ENCODE measurements at regions not wholly inside any gene's neighbourhood (a gene's known extent, or its start where the extent isn't known, plus 50 kb on each side); places are given as distances from the start of the nearest gene placed in this dataset.

GRCh38 chr16:55077266-55077665 is 146.6 kb downstream of the IRX5 start:
- intact Hi-C loops (cut with micrococcal nuclease): no loop called here
- dilution Hi-C loops (cut with MboI; ENCODE audit: extremely low pct_ligation_motif_present, low sequenced_read_pairs): no loop called here
- TF ChIP-seq EZH2 (IDR thresholded peaks at IDR 0.05; ENCODE audit: borderline replicate concordance, low read depth, low read length, severe bottlenecking): no peak
- TF ChIP-seq FOS (IDR thresholded peaks at IDR 0.05; ENCODE audit: borderline replicate concordance, insufficient read depth, low read length): no peak
- Histone ChIP-seq H3K36me3 (ENCODE audit: control insufficient read depth in 2 of 2, extremely low read depth in 1 of 2, insufficient read depth in 2 of 2, low read length in 2 of 2) (no peaks in the 10 kb centered on the region), H3K4me2 (ENCODE audit: insufficient read depth, low read length) (no peak overlapping the region), H3K4me3 (replicated peaks in 1 of 3; ENCODE audit: insufficient read depth in 1 of 3, low read depth in 1 of 3, low read length in 3 of 3) (no peak overlapping the region), H3K4me1 (ENCODE audit: control insufficient read depth, extremely low read depth, insufficient read depth, low read length) (no peaks in the 10 kb centered on the region), H3K27ac (ENCODE audit: insufficient read depth, low read depth, low read length) (no peak overlapping the region), H3K9me3 (replicated peaks; ENCODE audit: control insufficient read depth, insufficient read depth, low read length) (no peaks in the 10 kb centered on the region), H3K9ac (replicated peaks; ENCODE audit: extremely low read depth, insufficient read depth, low read length) (no peak overlapping the region), H2AFZ (ENCODE audit: low read depth, low read length) (no peak overlapping the region), H4K20me1 (replicated peaks; ENCODE audit: control insufficient read depth, extremely low read depth, insufficient read depth, low read length) (no peaks in the 10 kb centered on the region), H3K9me1 (replicated peaks; ENCODE audit: control insufficient read depth, extremely low read depth, insufficient read depth, low read length) (no peaks in the 10 kb centered on the region), H3K79me2 (ENCODE audit: control insufficient read depth, insufficient read depth, low read length) (no peaks in the 10 kb centered on the region), H3K27me3 (ENCODE audit: control insufficient read depth in 2 of 2, insufficient read depth in 2 of 2, low read length in 2 of 2) (no peaks in the 10 kb centered on the region)
- BruUV-seq (replicated peaks): no TSS peak
- FAIRE-seq: no peak
- POLR2A ChIA-PET: no interaction called here
- DNase-seq (ENCODE audit: low read depth, low spot score): no peak
- CTCF ChIA-PET: no interaction called here

GRCh38 chr16:55078153-55078552 is 147.5 kb downstream of the IRX5 start:
- dilution Hi-C loops (cut with MboI; ENCODE audit: extremely low pct_ligation_motif_present, low sequenced_read_pairs): no loop called here
- Histone ChIP-seq H3K27me3 (ENCODE audit: control insufficient read depth in 2 of 2, insufficient read depth in 2 of 2, low read length in 2 of 2) (no peaks in the 10 kb centered on the region), H2AFZ (ENCODE audit: low read depth, low read length) (no peak overlapping the region), H3K9ac (replicated peaks; ENCODE audit: extremely low read depth, insufficient read depth, low read length) (no peak overlapping the region), H3K4me2 (ENCODE audit: insufficient read depth, low read length) (no peak overlapping the region), H3K4me1 (ENCODE audit: control insufficient read depth, extremely low read depth, insufficient read depth, low read length) (no peaks in the 10 kb centered on the region), H4K20me1 (replicated peaks; ENCODE audit: control insufficient read depth, extremely low read depth, insufficient read depth, low read length) (no peaks in the 10 kb centered on the region), H3K36me3 (ENCODE audit: control insufficient read depth in 2 of 2, extremely low read depth in 1 of 2, insufficient read depth in 2 of 2, low read length in 2 of 2) (no peaks in the 10 kb centered on the region), H3K79me2 (ENCODE audit: control insufficient read depth, insufficient read depth, low read length) (no peaks in the 10 kb centered on the region), H3K9me3 (replicated peaks; ENCODE audit: control insufficient read depth, insufficient read depth, low read length) (peaks cover 2% of the 10 kb centered on the region), H3K4me3 (replicated peaks in 1 of 3; ENCODE audit: insufficient read depth in 1 of 3, low read depth in 1 of 3, low read length in 3 of 3) (no peak overlapping the region), H3K9me1 (replicated peaks; ENCODE audit: control insufficient read depth, extremely low read depth, insufficient read depth, low read length) (no peaks in the 10 kb centered on the region), H3K27ac (ENCODE audit: insufficient read depth, low read depth, low read length) (no peak overlapping the region)
- BruUV-seq (replicated peaks): no TSS peak
- POLR2A ChIA-PET: no interaction called here
- CTCF ChIA-PET: no interaction called here
- intact Hi-C loops (cut with micrococcal nuclease): no loop called here
- no peak for DNase-seq (ENCODE audit: low read depth, low spot score)
- no peak for FAIRE-seq
- no peak for TF ChIP-seq MYC (IDR thresholded peaks at IDR 0.05; ENCODE audit: low read depth, low read length)
- TF ChIP-seq POLR2A (IDR thresholded peaks at IDR 0.05; ENCODE audit: low read depth, low read length): no peak
- TF ChIP-seq POLR2AphosphoS5 (IDR thresholded peaks at IDR 0.05; ENCODE audit: insufficient read depth, low read depth, low read length): no peak
- no peak for TF ChIP-seq FOS (IDR thresholded peaks at IDR 0.05; ENCODE audit: borderline replicate concordance, insufficient read depth, low read length)
- TF ChIP-seq GATA2 (IDR thresholded peaks at IDR 0.05; ENCODE audit: insufficient read depth, insufficient read length, low read depth, low read length): no peak
- no peak for TF ChIP-seq JUN (IDR thresholded peaks at IDR 0.05; ENCODE audit: borderline replicate concordance, insufficient read depth, insufficient read length, low read depth)
- TF ChIP-seq, protein P1, sequence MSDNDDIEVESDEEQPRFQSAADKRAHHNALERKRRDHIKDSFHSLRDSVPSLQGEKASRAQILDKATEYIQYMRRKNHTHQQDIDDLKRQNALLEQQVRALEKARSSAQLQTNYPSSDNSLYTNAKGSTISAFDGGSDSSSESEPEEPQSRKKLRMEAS (IDR thresholded peaks at IDR 0.05; ENCODE audit: insufficient read depth, insufficient read length): no peak
- TF ChIP-seq, protein P2, sequence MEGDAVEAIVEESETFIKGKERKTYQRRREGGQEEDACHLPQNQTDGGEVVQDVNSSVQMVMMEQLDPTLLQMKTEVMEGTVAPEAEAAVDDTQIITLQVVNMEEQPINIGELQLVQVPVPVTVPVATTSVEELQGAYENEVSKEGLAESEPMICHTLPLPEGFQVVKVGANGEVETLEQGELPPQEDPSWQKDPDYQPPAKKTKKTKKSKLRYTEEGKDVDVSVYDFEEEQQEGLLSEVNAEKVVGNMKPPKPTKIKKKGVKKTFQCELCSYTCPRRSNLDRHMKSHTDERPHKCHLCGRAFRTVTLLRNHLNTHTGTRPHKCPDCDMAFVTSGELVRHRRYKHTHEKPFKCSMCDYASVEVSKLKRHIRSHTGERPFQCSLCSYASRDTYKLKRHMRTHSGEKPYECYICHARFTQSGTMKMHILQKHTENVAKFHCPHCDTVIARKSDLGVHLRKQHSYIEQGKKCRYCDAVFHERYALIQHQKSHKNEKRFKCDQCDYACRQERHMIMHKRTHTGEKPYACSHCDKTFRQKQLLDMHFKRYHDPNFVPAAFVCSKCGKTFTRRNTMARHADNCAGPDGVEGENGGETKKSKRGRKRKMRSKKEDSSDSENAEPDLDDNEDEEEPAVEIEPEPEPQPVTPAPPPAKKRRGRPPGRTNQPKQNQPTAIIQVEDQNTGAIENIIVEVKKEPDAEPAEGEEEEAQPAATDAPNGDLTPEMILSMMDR (IDR thresholded peaks at IDR 0.05; ENCODE audit: extremely low read depth in 1 of 2, insufficient read depth in 1 of 2, low read depth in 1 of 2, low read length in 2 of 2): no peak
- TF ChIP-seq EZH2 (IDR thresholded peaks at IDR 0.05; ENCODE audit: borderline replicate concordance, low read depth, low read length, severe bottlenecking): no peak

Measured in endothelial cell of umbilical vein (primary cell).